SIG-M5 treated with dmso at 0.1 percent for 504 hours (cell line): ENCODE measurements at regions not wholly inside any gene's neighbourhood (a gene's known extent, or its start where the extent isn't known, plus 50 kb on each side); places are given as distances from the start of the nearest gene placed in this dataset.
"Not testable (repeated sequence)": the region's sequence is repeated elsewhere in the genome, so short reads cannot be mapped to it uniquely, and the experiment has no call there.

ENCODE experiments used
- DNase-seq: peaks from one replicate; lab custom pipeline; 2025; ENCODE audit not compliant: unreplicated experiment; lab: John Stamatoyannopoulos, UW

DNA sequence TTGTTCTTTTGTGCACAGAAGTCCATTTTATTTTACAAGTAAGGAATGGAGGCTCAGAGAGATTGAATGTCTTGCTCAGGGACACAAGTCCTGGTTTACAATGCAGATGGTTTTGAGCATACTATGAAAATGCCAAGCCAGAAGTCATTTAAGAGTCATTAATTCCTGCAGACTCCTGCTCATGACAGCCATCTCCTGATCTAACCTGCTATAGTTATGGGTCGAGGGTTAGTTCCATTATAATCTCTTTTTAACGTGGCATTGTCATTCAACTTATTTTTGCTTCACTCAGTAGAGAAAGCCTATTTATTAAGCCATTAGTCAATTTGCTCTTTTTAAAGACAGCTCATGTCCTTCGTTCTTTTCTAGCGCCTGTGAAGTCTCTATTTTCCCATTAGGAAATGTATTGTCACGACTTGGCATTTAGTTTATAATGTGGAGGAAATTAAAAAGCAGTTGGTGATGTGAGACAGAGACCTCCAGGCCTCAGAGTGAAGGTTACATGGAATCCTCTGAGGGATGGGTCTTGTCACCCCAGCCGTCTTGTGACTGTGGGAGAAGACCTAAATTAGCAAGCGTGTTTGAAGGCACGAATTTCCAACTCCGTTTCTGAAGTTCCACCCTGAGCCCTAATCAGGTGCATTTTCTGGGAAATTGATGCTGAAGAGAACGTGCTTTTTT is 84.1 kb downstream of the ACTBL2 start:
- no peak for DNase-seq

- no peak for DNase-seq
These were observed 85.9 kb downstream of the ACTBL2 start for GRCh38 chr5:57396701-57397100.

GRCh38 chr5:57394421-57395210 is 88.0 kb downstream of the ACTBL2 start:
- DNase-seq = no peak

DNA sequence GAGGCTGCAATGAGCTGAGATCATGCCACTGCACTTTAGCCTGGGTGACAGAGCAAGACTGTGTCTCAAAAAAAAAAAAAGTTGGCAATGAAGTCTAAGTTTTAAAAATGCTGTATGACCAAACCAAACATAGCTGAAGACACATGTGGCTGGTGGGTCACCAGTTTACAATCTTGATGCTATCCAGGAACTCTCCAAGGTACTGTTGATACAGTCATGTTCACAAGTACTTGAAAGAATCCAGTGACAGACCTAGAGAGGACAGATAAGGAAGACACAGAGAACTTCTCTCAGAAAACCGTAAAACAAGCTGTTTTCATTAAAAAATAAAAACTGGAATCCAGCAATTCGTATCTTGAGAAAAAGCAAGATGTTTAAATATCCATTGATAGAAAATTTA is 95.7 kb downstream of the ACTBL2 start:
- DNase-seq = no peak

- peak; percentile 15 for DNase-seq
These were observed 99.3 kb downstream of the ACTBL2 start for GRCh38 chr5:57383093-57383861.

GRCh38 chr5:57382655-57383054 is 100.0 kb downstream of the ACTBL2 start:
- no peak for DNase-seq

GRCh38 chr5:57370376-57370775 is 112.2 kb downstream of the ACTBL2 start:
- no peak for DNase-seq

GRCh38 chr5:57368010-57368409 is 114.6 kb downstream of the ACTBL2 start:
- DNase-seq = no peak

GRCh38 chr5:57366744-57367143 is 115.9 kb downstream of the ACTBL2 start:
- no peak for DNase-seq

- DNase-seq = no peak
These were observed 119.7 kb downstream of the ACTBL2 start for GRCh38 chr5:57362951-57363350.

DNA sequence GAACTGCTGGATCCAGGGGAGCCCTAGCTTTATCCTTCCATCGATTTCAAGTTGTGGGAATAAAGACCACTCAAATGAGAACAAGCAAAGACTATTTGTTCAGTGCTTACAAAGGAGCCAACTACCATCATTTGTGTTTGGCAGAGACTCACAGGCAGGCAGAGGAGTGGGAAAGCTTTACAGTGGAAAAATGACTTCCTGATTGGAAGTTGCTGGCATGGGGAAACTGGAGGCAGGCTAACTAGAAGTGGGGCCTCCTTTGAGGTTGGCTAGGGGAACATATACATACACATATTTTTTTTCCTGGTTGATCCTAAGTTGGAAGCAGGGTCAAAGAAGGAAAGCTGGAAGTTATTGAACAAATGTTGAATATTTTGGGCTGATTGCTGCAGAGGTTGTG is 121.7 kb downstream of the ACTBL2 start:
- no peak for DNase-seq

GRCh38 chr5:57358796-57359592 is 123.6 kb downstream of the ACTBL2 start:
- no peak for DNase-seq

GRCh38 chr5:57356850-57357249 is 125.8 kb downstream of the ACTBL2 start:
- DNase-seq = not testable (repeated sequence)

DNA sequence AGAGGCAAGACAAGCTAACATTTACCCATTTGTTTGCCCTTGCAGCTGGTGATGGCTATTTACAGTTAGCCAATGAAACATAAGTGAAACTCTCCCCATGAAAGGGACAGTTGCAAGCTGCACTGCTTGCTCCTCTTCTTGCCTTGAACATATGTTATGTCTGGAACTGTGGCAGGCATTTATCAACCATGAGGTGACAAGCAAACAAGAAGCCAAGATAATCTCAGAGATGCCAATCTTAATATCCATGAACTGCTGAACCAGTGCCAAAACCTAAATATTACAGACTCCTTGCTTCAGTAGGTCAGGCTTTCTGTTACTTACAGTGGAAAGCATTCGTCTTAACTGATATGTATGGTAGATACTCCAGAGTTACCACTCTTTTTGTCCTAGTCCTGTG is 133.4 kb downstream of the ACTBL2 start:
- DNase-seq = no peak

DNA sequence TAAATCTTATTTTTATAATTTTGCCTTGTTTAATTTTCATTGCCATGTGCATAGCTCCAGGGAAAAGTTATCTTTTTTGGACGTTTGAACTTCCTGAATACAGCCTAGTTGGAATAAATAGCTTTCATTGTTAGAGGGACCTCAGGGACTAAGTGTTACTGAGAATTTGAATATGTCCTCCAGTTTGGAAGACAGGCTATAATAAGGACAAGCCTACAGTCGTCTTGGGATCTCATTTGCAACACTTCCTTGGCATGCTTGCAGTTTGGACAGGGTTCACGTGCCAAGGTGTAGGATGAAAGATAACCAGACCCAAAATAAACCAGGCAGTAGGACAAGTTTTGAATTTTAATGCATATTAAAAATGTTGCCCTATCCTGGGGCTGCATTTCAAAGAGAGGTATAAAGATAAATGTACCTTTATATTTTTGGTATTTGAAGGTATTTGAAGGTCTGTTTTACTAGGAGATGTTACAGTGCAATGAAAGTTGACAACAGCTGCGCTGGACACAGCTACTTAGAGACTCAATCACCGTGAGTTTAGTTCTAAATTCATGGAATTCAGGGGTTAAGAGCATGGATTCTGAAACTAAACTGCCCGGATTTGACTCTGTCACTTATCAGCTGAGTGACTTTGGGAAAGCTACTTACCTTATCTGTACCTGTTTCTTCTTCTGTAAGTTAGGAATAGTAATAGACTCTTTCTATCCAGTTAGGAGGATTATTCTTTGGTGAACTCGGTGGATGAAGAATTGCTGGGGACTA is 134.1 kb downstream of the ACTBL2 start:
- DNase-seq = no peak

GRCh38 chr5:57346328-57346727 is 136.3 kb downstream of the ACTBL2 start:
- no peak for DNase-seq

DNA sequence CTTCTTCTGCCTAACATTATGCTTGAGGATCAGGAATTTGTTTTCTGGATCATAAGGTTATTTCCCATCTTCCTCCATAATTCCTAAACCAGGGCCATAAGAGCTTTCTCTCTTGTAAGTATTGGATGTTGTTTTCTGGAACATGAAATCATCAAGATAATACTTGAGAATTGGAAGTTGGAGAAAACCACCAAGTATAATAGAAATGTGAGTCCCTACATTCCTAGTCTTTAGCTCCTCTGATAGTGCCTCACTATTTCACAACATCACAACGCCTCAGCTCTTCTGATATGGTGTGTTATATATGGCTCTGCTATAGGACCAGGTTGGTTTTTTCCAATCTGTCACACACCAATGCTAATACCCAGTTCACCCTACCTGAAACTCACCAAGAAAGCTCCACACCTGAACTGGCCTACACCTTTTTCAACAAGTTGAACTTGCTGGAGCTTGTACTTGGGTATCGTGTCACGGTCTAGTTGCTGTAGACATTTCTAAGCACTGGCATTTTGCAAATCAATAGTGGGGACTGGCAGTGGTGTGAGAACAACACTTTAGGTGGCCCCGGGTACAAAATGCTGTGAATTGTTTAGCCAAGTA is 141.1 kb downstream of the ACTBL2 start:
- no peak for DNase-seq

- DNase-seq = no peak
These were observed 141.9 kb downstream of the ACTBL2 start for GRCh38 chr5:57340681-57341080.

- no peak for DNase-seq
These were observed 143.1 kb downstream of the ACTBL2 start for GRCh38 chr5:57339521-57339920.

GRCh38 chr5:57338868-57339340 is 143.7 kb downstream of the ACTBL2 start:
- DNase-seq = no peak
